HCT116 (cell line): ENCODE measurements at regions not wholly inside any gene's neighbourhood (a gene's known extent, or its start where the extent isn't known, plus 50 kb on each side); places are given as distances from the start of the nearest gene placed in this dataset.

Experiments
- ATAC-seq: fragments of 200-7000 bp; cut with Tn5 transposase; 2 replicates; pipeline ENCODE4 v1.9.1; 2020; ENCODE audit warnings: mild to moderate bottlenecking, moderate library complexity
- BruUV-seq: library from RNA; stranded (reverse); fragments of 400-500 nt; replicated peaks from 2 replicates; lab custom pipeline; 2021; lab: Mats Ljungman, UMichigan
- CTCF ChIA-PET: fragments of 300-600 bp; sonication (Branson Sonifier 250); formaldehyde crosslinking; loops from one replicate; lab custom pipeline; 2021; ENCODE audit warnings: antibody characterized with exemption; lab: Charles Lee
- POLR2A ChIA-PET: fragments of 300-600, 350-600 bp; sonication (Branson Sonifier 250); formaldehyde crosslinking; loops from one replicate; lab custom pipeline; 2021; ENCODE audit warnings: antibody characterized with exemption; lab: Charles Lee
- RAD21 ChIA-PET, 2 experiments: fragments of 300-600 bp; sonication (Branson Sonifier 250); formaldehyde crosslinking; loops; one replicate each; lab custom pipeline; 2023; ENCODE audit warnings: low total read pairs in 2 of 2; ENCODE audit not compliant: uncharacterized antibody in 2 of 2, unreplicated experiment in 2 of 2, low non-redundant PET in 1 of 2; lab: Charles Lee
- DNase-seq: peaks from one replicate; pipeline ENCODE4 v3.0.0-alpha.2; 2010; ENCODE audit warnings: low read depth, low spot score
- H2AFZ ChIP-seq: fragments of 200-600 bp; shearing (Covaris generic), sonication (generic); 2 replicates; pipeline ENCODE4 v1.6.1; 2017; ENCODE audit warnings: low read depth, mixed run types, mixed read lengths, antibody characterized with exemption, low read length; ENCODE audit not compliant: poor library complexity, severe bottlenecking
- H3K27ac ChIP-seq: 2 replicates; pipeline ENCODE4 v1.5.1; 2012; ENCODE audit warnings: low read depth, low read length
- H3K27me3 ChIP-seq: fragments of 200-600 bp; sonication (generic); 2 replicates; pipeline ENCODE4 v1.6.1; 2016; ENCODE audit warnings: mixed run types, low read length, mixed read lengths; ENCODE audit not compliant: insufficient read depth
- H3K36me3 ChIP-seq, 2 experiments: fragments of 200-500 bp in 1 of 2; fragments of 200-600 bp in 1 of 2; sonication (Bioruptor generic) in 1 of 2; sonication (generic) in 1 of 2; 2 replicates each; pipeline versions ENCODE4 v1.5.1 to v1.6.1; 2014 to 2016; ENCODE audit warnings: low read length in 2 of 2, inconsistent platforms in 1 of 2, mixed read lengths in 1 of 2, mixed run types in 1 of 2; ENCODE audit not compliant: insufficient read depth in 2 of 2, control insufficient read depth in 1 of 2
- H3K4me1 ChIP-seq, 2 experiments: fragments of 200-600 bp in 1 of 2; sonication (generic) in 1 of 2; 2 replicates each; pipeline versions ENCODE4 v1.5.1 to v1.6.1; 2012 to 2017; ENCODE audit warnings: low read length in 2 of 2, inconsistent platforms in 1 of 2, mild to moderate bottlenecking in 1 of 2, mixed read lengths in 1 of 2, mixed run types in 1 of 2, moderate library complexity in 1 of 2; ENCODE audit not compliant: insufficient read depth in 2 of 2, control insufficient read depth in 1 of 2
- H3K4me2 ChIP-seq: fragments of 200-600 bp; sonication (generic); 2 replicates; pipeline ENCODE4 v1.6.1; 2017; ENCODE audit warnings: mixed run types, low read length, mixed read lengths
- H3K4me3 ChIP-seq, 2 experiments: fragments of 200-600 bp in 1 of 2; sonication (generic) in 1 of 2; replicated peaks in 1 of 2; 2 replicates each; pipeline ENCODE4 v1.5.1; 2011 to 2016; ENCODE audit warnings: low read length in 2 of 2, control low read depth in 1 of 2, low read depth in 1 of 2, mild to moderate bottlenecking in 1 of 2, mixed read lengths in 1 of 2, mixed run types in 1 of 2
- H3K79me2 ChIP-seq: fragments of 200-600 bp; sonication (generic); 2 replicates; pipeline ENCODE4 v1.6.1; 2017; ENCODE audit warnings: mild to moderate bottlenecking, mixed run types, low read length, moderate library complexity, mixed read lengths; ENCODE audit not compliant: insufficient read depth
- H3K9ac ChIP-seq: fragments of 200-600 bp; sonication (generic); 2 replicates; pipeline ENCODE4 v1.6.1; 2016; ENCODE audit warnings: low read length, mixed read lengths
- H3K9me2 ChIP-seq: fragments of 200-600 bp; sonication (generic), shearing (Covaris generic); 2 replicates; pipeline ENCODE4 v1.6.1; 2017; ENCODE audit warnings: mixed run types, mild to moderate bottlenecking, moderate library complexity; ENCODE audit not compliant: insufficient read depth
- H3K9me3 ChIP-seq, 2 experiments: fragments of 200-500 bp in 1 of 2; fragments of 200-600 bp in 1 of 2; sonication (Bioruptor generic) in 1 of 2; sonication (generic) in 1 of 2; 2 replicates each; pipeline ENCODE4 v1.6.1; 2014 to 2017; ENCODE audit warnings: low read length in 2 of 2, mixed read lengths in 2 of 2, inconsistent platforms in 1 of 2, low read depth in 1 of 2, mild to moderate bottlenecking in 1 of 2, mixed run types in 1 of 2, moderate library complexity in 1 of 2; ENCODE audit not compliant: control insufficient read depth in 1 of 2, insufficient read depth in 1 of 2
- H4K20me1 ChIP-seq: fragments of 200-600 bp; sonication (generic), shearing (Covaris generic); 2 replicates; pipeline ENCODE4 v1.6.1; 2017; ENCODE audit warnings: mixed run types, mild to moderate bottlenecking, moderate library complexity; ENCODE audit not compliant: insufficient read depth
- CBX3 ChIP-seq: IDR thresholded peaks from 2 replicates; pipeline ENCODE4 v1.6.1; 2012; ENCODE audit warnings: low read depth
- EZH2 ChIP-seq: fragments of 200-600 bp; sonication (generic); IDR thresholded peaks from 2 replicates; pipeline ENCODE4 v1.6.1; 2017; ENCODE audit warnings: antibody characterized with exemption, mixed run types
- FOSL1 ChIP-seq: IDR thresholded peaks from 2 replicates; pipeline ENCODE4 v1.6.1; 2012; ENCODE audit warnings: low read depth
- JUND ChIP-seq: IDR thresholded peaks from 2 replicates; pipeline ENCODE4 v1.6.1; 2012
- POLR2A ChIP-seq: IDR thresholded peaks from 2 replicates; pipeline ENCODE4 v1.7.0; 2011; ENCODE audit warnings: borderline replicate concordance; ENCODE audit not compliant: insufficient read depth, insufficient read length; ENCODE audit errors: extremely low read depth
- POLR2AphosphoS5 ChIP-seq: IDR thresholded peaks from 2 replicates; pipeline ENCODE4 v1.6.1; 2011; ENCODE audit warnings: mild to moderate bottlenecking, low read depth, low read length, moderate library complexity
- TCF7L2 ChIP-seq: IDR thresholded peaks from 2 replicates; pipeline ENCODE4 v1.7.0; 2011; ENCODE audit warnings: borderline replicate concordance, inconsistent platforms; ENCODE audit not compliant: insufficient read depth, insufficient read length; ENCODE audit errors: extremely low read depth
- YY1 ChIP-seq: IDR thresholded peaks from 2 replicates; pipeline ENCODE4 v1.6.1; 2011; ENCODE audit warnings: low read length, low read depth, moderate library complexity, mild to moderate bottlenecking; ENCODE audit not compliant: insufficient replicate concordance; ENCODE audit errors: extremely low read depth
- ZFX ChIP-seq: fragments of 450-650 bp; IDR thresholded peaks from 2 replicates; pipeline ENCODE4 v1.6.1; 2017
- intact Hi-C: fragments of 100-400 bp; cut with micrococcal nuclease; formaldehyde crosslinking; loops from 2 replicates; pipeline ENCODE4 v1.10.0; 2022
- TF ChIP-seq, protein P1 (sequence below): IDR thresholded peaks from 2 replicates; pipeline ENCODE4 v1.6.1; 2012
- TF ChIP-seq, protein P2 (sequence below): IDR thresholded peaks from 2 replicates; pipeline ENCODE4 v1.6.1; 2011; ENCODE audit warnings: mild to moderate bottlenecking, low read length, moderate library complexity; ENCODE audit not compliant: insufficient replicate concordance; ENCODE audit errors: extremely low read depth
- TF ChIP-seq, protein P3 (sequence below), 3 experiments: fragments of 200-600 bp in 1 of 3; sonication (generic) in 1 of 3; IDR thresholded peaks in 2 of 3; conservative IDR thresholded peaks in 1 of 3; 2 replicates each; pipeline ENCODE4 v1.5.1; 2012 to 2017; ENCODE audit warnings: low read depth in 2 of 3, low read length in 2 of 3, antibody characterized with exemption in 1 of 3, borderline replicate concordance in 1 of 3, control low read depth in 1 of 3, mild to moderate bottlenecking in 1 of 3, mixed read lengths in 1 of 3, mixed run types in 1 of 3, moderate library complexity in 1 of 3; ENCODE audit not compliant: insufficient read depth in 1 of 3

DNA sequence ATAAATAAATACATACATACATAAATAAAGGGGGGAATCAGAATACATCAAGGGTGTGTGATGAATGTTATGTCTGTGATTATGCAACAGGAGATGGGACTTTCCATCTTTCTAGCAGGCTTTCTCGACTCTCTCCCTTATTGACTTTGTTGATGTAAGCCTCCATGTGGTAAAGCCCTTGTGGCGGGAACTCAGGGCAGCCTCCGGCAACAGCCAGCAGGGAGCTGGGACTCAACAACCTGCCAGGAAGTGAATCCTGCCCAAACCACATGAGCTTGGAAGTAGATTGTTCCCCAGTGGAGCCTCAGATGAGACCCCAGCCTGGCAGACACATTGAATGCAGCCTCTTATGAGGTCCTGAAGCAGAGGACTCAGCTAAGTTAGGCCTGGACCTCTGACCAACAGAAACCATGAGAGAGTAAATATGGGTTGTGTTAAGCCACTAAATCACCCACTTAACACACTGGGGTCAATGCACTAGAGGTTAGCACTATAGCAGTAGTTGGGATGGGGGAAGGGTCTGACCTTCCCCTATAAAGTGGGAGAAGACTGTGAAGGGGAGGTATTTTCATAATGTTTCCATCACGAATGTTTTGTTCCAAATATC, 104.0 kb downstream of the JCAD start:
- RAD21 ChIA-PET = no interaction called here
- POLR2A ChIA-PET = no interaction called here
- Histone ChIP-seq H2AFZ (no peak overlapping the region), H3K9me3 (no peaks in the 10 kb centered on the region), H3K36me3 (no peaks in the 10 kb centered on the region), H3K4me1 (no peaks in the 10 kb centered on the region; a peak in 1 of 4 replicates), H3K4me3 (no peak overlapping the region), H3K4me2 (no peak overlapping the region), H3K9ac (no peak overlapping the region), H3K27me3 (no peaks in the 10 kb centered on the region), H3K27ac (no peak overlapping the region), H3K79me2 (no peaks in the 10 kb centered on the region), H4K20me1 (no peaks in the 10 kb centered on the region), H3K9me2 (no peaks in the 10 kb centered on the region)
- no peak for TF ChIP-seq EZH2
- BruUV-seq = no TSS peak
- DNase-seq (no peak), ATAC-seq (no peak)
- intact Hi-C loops = no loop called here
- CTCF ChIA-PET = no interaction called here

DNA sequence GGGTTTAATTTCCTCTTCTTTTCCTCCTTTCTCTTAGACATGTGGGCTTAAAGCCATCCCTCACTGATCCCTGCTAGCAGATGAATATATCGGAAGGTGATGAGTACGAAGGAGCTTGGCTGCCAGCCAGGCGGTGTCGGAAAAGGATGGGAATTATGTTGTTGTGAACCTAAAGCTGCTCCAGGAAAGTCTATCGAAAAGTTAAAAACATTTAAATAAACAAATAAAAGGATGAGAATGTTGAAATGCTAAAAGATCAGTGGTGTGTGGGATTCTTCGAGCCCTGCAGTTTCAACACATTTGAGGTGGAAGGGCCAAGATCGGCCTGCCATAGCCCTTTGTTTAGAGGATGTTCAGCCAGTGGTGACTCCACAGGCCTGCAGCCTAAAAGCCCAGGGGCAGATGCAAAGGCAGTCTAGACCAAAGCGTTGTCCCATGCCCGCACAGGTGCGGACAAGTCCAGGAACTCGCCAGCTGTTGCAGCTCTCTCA, 107.9 kb downstream of the JCAD start:
- BruUV-seq = no TSS peak
- DNase-seq (no peak), ATAC-seq (no peak)
- ChIA-PET POLR2A (no interaction called here), CTCF (no interaction called here), RAD21 (no interaction called here)
- no peaks in the 10 kb centered on the region for H3K9me2 ChIP-seq
- no peaks in the 10 kb centered on the region for H3K36me3 ChIP-seq
- intact Hi-C loops = no loop called here
- H2AFZ ChIP-seq = no peak overlapping the region
- H3K27ac ChIP-seq = no peak overlapping the region
- H3K4me1 ChIP-seq = peaks cover 0 to 6% of the 10 kb centered on the region in 2 experiments; a peak in 2 of 4 replicates
- H3K9me3 ChIP-seq = no peaks in the 10 kb centered on the region
- no peak overlapping the region for H3K4me3 ChIP-seq
- H3K27me3 ChIP-seq = no peaks in the 10 kb centered on the region
- H3K9ac ChIP-seq = no peak overlapping the region
- no peaks in the 10 kb centered on the region for H4K20me1 ChIP-seq
- no peak overlapping the region for H3K4me2 ChIP-seq
- no peak for TF ChIP-seq YY1
- TF ChIP-seq FOSL1 = no peak
- no peak for TF ChIP-seq JUND
- TF ChIP-seq, protein P1, sequence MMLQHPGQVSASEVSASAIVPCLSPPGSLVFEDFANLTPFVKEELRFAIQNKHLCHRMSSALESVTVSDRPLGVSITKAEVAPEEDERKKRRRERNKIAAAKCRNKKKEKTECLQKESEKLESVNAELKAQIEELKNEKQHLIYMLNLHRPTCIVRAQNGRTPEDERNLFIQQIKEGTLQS = no peak
- TF ChIP-seq POLR2AphosphoS5 = no peak
- no peak for TF ChIP-seq ZFX
- TF ChIP-seq CBX3 = no peak
- TF ChIP-seq, protein P2, sequence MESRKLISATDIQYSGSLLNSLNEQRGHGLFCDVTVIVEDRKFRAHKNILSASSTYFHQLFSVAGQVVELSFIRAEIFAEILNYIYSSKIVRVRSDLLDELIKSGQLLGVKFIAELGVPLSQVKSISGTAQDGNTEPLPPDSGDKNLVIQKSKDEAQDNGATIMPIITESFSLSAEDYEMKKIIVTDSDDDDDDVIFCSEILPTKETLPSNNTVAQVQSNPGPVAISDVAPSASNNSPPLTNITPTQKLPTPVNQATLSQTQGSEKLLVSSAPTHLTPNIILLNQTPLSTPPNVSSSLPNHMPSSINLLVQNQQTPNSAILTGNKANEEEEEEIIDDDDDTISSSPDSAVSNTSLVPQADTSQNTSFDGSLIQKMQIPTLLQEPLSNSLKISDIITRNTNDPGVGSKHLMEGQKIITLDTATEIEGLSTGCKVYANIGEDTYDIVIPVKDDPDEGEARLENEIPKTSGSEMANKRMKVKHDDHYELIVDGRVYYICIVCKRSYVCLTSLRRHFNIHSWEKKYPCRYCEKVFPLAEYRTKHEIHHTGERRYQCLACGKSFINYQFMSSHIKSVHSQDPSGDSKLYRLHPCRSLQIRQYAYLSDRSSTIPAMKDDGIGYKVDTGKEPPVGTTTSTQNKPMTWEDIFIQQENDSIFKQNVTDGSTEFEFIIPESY = no peak
- no peak for TF ChIP-seq TCF7L2
- no peak for TF ChIP-seq POLR2A
- TF ChIP-seq, protein P3, sequence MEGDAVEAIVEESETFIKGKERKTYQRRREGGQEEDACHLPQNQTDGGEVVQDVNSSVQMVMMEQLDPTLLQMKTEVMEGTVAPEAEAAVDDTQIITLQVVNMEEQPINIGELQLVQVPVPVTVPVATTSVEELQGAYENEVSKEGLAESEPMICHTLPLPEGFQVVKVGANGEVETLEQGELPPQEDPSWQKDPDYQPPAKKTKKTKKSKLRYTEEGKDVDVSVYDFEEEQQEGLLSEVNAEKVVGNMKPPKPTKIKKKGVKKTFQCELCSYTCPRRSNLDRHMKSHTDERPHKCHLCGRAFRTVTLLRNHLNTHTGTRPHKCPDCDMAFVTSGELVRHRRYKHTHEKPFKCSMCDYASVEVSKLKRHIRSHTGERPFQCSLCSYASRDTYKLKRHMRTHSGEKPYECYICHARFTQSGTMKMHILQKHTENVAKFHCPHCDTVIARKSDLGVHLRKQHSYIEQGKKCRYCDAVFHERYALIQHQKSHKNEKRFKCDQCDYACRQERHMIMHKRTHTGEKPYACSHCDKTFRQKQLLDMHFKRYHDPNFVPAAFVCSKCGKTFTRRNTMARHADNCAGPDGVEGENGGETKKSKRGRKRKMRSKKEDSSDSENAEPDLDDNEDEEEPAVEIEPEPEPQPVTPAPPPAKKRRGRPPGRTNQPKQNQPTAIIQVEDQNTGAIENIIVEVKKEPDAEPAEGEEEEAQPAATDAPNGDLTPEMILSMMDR (IDR thresholded peaks at IDR 0.05 in 2 of 3, conservative IDR thresholded peaks at IDR 0.05 in 1 of 3; ENCODE audit: borderline replicate concordance in 1 of 3, insufficient read depth in 1 of 3, low read depth in 2 of 3, low read length in 2 of 3) = no peak
- no peak for TF ChIP-seq EZH2
- no peaks in the 10 kb centered on the region for H3K79me2 ChIP-seq
